ENCODE measurements at regions not wholly inside any gene's neighbourhood (a gene's known extent, or its start where the extent isn't known, plus 50 kb on each side); places are given as distances from the start of the nearest gene placed in this dataset.

DNA sequence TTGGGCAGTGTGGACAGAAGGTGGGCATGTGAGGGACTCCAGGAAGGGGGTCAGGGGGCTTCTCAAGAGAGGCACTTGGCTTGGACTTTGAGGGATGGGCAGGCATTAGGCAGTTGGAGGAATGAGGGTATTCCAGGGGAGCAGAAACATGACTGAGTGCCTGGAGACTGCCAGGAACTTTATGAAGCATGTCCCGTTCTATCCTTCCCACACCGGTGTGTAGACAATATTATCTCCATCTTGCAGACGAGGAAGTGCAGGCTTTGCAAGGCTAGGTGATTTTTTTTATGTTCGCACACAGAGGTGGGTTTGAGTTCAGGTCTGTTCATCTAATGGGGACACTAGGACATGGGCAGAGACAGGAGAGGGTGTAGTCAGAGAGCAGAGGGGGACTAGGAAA lies 162.7 kb downstream of the RPS24 start:
- DNase-seq (ENCODE audit: low read depth), result no peak
- H3K4me3 ChIP-seq (ENCODE audit: low read depth, low read length), result no peak overlapping the region
- no peak for TF ChIP-seq CTCF (IDR thresholded peaks at IDR 0.05; ENCODE audit: low read depth, low read length, missing control alignments)
- in situ Hi-C loops (cut with HindIII; ENCODE audit: low sequenced_read_pairs), result loop anchor here (10.0 kb wide), 1 partner anchor 878 kb away; no protein-coding TSS in a partner anchor

DNA sequence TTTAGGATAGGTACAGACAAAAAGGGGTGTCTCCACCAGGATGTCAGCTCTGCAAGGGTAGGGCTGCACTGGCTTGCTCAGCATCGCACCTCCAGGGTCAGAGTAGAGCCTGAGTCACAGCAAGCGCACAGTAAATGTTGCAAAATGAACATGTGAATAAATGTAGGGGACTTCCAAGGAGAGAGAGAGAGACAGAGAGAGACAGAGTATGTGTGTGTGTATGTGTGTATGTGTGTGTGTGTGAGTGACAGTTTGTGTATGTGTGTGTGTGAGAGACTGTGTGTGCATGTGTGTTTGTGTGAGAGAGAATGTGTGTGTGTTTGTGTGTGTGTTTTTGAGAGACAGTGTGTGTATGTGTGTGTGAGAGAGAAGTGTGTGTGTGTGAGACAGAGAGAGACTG lies 163.3 kb downstream of the RPS24 start:
- no peak for TF ChIP-seq CTCF (IDR thresholded peaks at IDR 0.05; ENCODE audit: low read depth, low read length, missing control alignments)
- in situ Hi-C loops (cut with HindIII; ENCODE audit: low sequenced_read_pairs), result loop anchor here (10.0 kb wide), 1 partner anchor 878 kb away; no protein-coding TSS in a partner anchor
- no peak for DNase-seq (ENCODE audit: low read depth)

DNA sequence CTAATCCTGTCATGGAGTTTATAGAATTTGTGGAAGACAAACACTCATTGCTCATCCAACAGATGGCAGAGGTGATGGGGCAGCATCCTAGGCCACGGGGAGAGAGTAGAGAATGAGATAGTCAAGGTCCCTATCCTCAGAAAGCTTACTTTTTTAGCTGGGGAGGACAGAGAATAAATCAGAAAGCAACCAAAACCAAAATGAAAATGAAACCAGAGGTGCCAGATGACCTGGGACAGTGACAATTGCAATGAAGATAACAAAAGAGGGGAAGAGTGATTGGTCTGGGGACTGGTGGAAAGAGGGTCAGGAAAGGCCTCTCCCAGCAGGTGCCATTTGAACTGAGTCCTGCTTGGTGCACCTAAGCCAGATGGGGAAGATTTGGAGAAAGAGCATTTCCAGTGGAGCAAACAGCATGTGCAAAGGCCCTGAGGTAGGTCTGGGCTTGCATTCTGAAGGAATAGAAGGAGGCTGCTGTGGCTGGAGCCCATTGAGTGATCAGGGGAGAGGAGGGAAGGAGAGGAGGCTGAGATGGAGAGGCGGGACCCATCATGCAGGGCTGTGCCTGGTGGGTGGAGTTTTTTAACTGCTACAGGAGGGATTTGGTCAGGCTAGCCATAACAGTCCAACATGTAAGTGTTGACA lies 164.1 kb downstream of the RPS24 start:
- in situ Hi-C loops (cut with HindIII; ENCODE audit: low sequenced_read_pairs), result loop anchor here (10.0 kb wide), 1 partner anchor 877 kb away; no protein-coding TSS in a partner anchor
- TF ChIP-seq CTCF (IDR thresholded peaks at IDR 0.05; ENCODE audit: low read depth, low read length, missing control alignments), result no peak
- DNase-seq (ENCODE audit: low read depth), result no peak
- H3K4me3 ChIP-seq (ENCODE audit: low read depth, low read length), result no peak overlapping the region

More for the DNA sequence above, 163.3 kb downstream of the RPS24 start:
- no peak overlapping the region for H3K4me3 ChIP-seq (ENCODE audit: low read depth, low read length)

GRCh38 chr10:78199005-78199725 lies 165.5 kb downstream of the RPS24 start:
- DNase-seq (ENCODE audit: low read depth), result no peak
- TF ChIP-seq CTCF (IDR thresholded peaks at IDR 0.05; ENCODE audit: low read depth, low read length, missing control alignments), result no peak
- in situ Hi-C loops (cut with HindIII; ENCODE audit: low sequenced_read_pairs), result loop anchor here (10.0 kb wide), 1 partner anchor 876 kb away; no protein-coding TSS in a partner anchor
- H3K4me3 ChIP-seq (ENCODE audit: low read depth, low read length), result no peak overlapping the region

DNA sequence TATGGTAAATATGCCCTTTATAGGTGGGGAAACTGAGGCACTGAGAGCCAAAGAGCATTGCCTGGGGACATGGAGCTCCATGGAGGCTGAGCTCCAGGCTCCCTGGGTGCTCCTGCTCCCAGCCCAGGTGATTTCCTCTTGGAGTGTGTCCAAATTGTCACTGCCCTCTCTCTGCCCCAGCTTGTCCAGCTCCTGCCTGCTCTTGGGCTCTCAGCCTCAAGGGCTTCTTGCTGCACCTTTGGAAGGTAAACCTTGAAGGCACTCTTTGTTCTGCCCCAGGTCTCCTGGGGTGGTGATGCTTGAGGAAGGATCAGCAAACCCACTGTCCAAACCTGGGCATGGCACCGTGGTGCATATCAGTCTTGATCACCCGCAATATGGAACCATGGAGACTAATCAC lies 166.1 kb downstream of the RPS24 start:
- no peak for TF ChIP-seq CTCF (IDR thresholded peaks at IDR 0.05; ENCODE audit: low read depth, low read length, missing control alignments)
- H3K4me3 ChIP-seq (ENCODE audit: low read depth, low read length), result no peak overlapping the region
- in situ Hi-C loops (cut with HindIII; ENCODE audit: low sequenced_read_pairs), result loop anchor here (10.0 kb wide), 1 partner anchor 875 kb away; no protein-coding TSS in a partner anchor
- no peak for DNase-seq (ENCODE audit: low read depth)

DNA sequence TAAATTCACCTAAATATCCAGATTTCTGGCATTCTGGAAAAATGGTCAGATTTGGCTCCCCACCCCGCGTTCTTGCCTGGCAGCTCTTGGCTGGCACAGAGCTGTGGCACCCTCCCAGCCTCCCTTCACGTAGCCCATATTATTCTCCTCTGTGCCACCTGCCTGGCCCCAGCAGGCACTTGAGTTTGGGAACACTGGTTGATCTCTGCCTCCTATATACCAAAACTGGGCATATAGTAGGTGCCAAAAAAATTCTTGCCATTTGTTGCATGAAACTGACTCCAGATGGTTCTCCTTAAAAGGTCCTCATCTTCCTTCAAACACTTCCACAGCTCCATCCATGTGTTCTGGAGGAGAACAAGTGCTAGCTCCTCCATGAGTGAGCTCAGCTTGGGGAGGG lies 167.0 kb downstream of the RPS24 start:
- H3K4me3 ChIP-seq (ENCODE audit: low read depth, low read length), result no peak overlapping the region
- no peak for TF ChIP-seq CTCF (IDR thresholded peaks at IDR 0.05; ENCODE audit: low read depth, low read length, missing control alignments)
- in situ Hi-C loops (cut with HindIII; ENCODE audit: low sequenced_read_pairs), result no loop called here
- no peak for DNase-seq (ENCODE audit: low read depth)
